Thoracic aorta (tissue), 2 donors: ENCODE measurements at regions not wholly inside any gene's neighbourhood (a gene's known extent, or its start where the extent isn't known, plus 50 kb on each side); places are given as distances from the start of the nearest gene placed in this dataset.

Experiments used
- ATAC-seq: fragments of 150-250 bp; one replicate; pipeline ENCODE4 v1.8.0; 2017; ENCODE audit warnings: low read depth; ENCODE audit not compliant: insufficient number of reproducible peaks, low FRiP score
- DNase-seq: peaks from one replicate; pipeline ENCODE4 v3.0.0-alpha.2; 2020; ENCODE audit warnings: low spot score
- H3K27ac ChIP-seq, 2 donors: fragments of 200-600 bp; sonication (generic); 1 replicate in 1 of 2; 2 replicates in 1 of 2; pipeline ENCODE4 v1.5.1; 2016; ENCODE audit warnings: mild to moderate bottlenecking in 2 of 2, moderate library complexity in 2 of 2
- H3K27me3 ChIP-seq: fragments of 200-600 bp; sonication (generic); replicated peaks from 2 replicates; pipeline ENCODE4 v1.6.0; 2016; ENCODE audit warnings: mild to moderate bottlenecking; ENCODE audit not compliant: insufficient read depth
- H3K36me3 ChIP-seq: fragments of 200-600 bp; sonication (generic); one replicate; pipeline ENCODE4 v1.5.1; 2016
- H3K4me1 ChIP-seq, 2 donors: fragments of 200-600 bp; sonication (generic); 1 replicate in 1 of 2; 2 replicates in 1 of 2; pipeline versions ENCODE4 v1.5.1 to v1.6.0; 2016; ENCODE audit warnings: low read depth in 2 of 2, mild to moderate bottlenecking in 1 of 2; ENCODE audit not compliant: control insufficient read depth in 1 of 2
- H3K4me3 ChIP-seq: fragments of 200-600 bp; sonication (generic); 2 replicates; pipeline ENCODE4 v1.5.1; 2016; ENCODE audit warnings: mild to moderate bottlenecking
- H3K9me3 ChIP-seq: fragments of 200-600 bp; sonication (generic); 2 replicates; pipeline ENCODE4 v1.5.1; 2016
- CTCF ChIP-seq: fragments of 200-600 bp; sonication (generic); IDR thresholded peaks from one replicate; pipeline ENCODE4 v1.5.1; 2019; ENCODE audit warnings: antibody characterized with exemption

GRCh38 chr13:80486402-80486801, 145.5 kb upstream of the SPRY2 start:
- H3K4me3 ChIP-seq = no peak overlapping the region
- ATAC-seq = no peak
- no peaks in the 10 kb centered on the region for H3K27me3 ChIP-seq
- no peak overlapping the region for H3K27ac ChIP-seq
- no peak for TF ChIP-seq CTCF
- no peaks in the 10 kb centered on the region for H3K36me3 ChIP-seq
- DNase-seq = no peak
- no peaks in the 10 kb centered on the region for H3K9me3 ChIP-seq
- H3K4me1 ChIP-seq = no peaks in the 10 kb centered on the region

DNA sequence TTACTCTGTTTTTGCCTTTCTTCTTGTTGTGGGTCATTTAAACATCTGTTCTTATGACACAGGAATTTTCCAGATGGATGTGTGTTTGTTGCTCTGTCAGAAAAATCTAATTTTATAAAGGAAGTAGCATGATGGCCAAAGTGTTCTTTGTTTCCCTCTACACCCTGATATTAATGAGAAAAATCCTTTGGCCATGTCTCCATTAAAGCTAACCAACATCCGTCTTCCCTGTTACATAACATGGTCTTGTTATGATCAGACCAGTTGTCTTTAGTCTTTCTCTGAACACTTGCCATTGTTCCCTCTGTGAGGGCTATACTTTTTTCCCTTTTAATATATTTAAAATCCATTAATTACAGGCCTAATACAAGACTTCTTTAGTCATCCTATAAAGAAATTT, 142.2 kb upstream of the SPRY2 start:
- no peak overlapping the region for H3K4me3 ChIP-seq
- H3K36me3 ChIP-seq = no peaks in the 10 kb centered on the region
- no peaks in the 10 kb centered on the region for H3K27me3 ChIP-seq
- no peaks in the 10 kb centered on the region for H3K9me3 ChIP-seq
- DNase-seq (no peak), ATAC-seq (no peak)
- no peak for TF ChIP-seq CTCF
- no peaks in the 10 kb centered on the region for H3K4me1 ChIP-seq
- H3K27ac ChIP-seq = no peak overlapping the region

- no peak for TF ChIP-seq CTCF
- ATAC-seq = no peak
- DNase-seq = no peak
- Histone ChIP-seq H3K36me3 (no peaks in the 10 kb centered on the region), H3K27ac (no peak overlapping the region), H3K9me3 (no peaks in the 10 kb centered on the region), H3K27me3 (no peaks in the 10 kb centered on the region), H3K4me1 (no peaks in the 10 kb centered on the region), H3K4me3 (no peak overlapping the region)
Observed at GRCh38 chr13:80481588-80481987, 140.7 kb upstream of the SPRY2 start.

DNA sequence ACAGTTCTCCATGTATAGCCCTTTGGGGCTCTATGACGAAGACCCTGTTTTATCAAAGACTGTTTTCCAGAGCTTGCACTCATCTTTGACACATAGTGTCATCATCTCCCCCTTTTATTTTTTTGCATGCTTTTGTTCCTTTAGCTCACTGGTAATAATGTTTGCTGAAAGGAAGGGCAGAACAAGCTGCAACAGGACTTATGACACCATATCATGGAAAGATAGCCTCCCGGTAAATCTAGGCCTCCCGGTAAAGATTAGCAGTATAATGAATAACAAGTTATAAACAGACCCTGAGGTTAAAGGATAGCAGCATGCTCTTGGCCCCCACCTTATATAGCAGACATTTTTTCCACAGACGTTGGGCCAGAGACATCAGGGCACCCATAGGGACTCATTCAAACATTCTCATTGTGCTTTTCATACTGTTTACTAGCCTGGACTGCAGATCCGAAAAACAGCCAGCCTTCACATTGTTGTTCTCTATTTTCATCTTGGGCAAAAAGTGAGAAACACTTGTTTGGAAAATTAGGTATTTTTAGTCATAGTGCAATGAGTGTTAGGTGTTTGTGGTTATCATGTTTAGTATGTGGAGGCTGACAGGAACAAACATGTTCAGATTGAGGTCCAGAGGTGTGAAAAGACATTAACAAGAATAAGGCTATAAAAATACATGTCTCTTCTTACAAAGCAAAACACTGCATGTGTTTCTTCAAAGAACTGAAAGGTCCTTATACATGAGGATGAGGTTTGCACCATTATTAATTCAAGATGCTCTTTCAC, 136.9 kb upstream of the SPRY2 start:
- Histone ChIP-seq H3K27ac (no peak overlapping the region), H3K27me3 (no peaks in the 10 kb centered on the region), H3K4me3 (no peak overlapping the region), H3K36me3 (no peaks in the 10 kb centered on the region), H3K4me1 (no peaks in the 10 kb centered on the region), H3K9me3 (no peaks in the 10 kb centered on the region)
- ATAC-seq (no peak), DNase-seq (no peak)
- TF ChIP-seq CTCF = no peak

DNA sequence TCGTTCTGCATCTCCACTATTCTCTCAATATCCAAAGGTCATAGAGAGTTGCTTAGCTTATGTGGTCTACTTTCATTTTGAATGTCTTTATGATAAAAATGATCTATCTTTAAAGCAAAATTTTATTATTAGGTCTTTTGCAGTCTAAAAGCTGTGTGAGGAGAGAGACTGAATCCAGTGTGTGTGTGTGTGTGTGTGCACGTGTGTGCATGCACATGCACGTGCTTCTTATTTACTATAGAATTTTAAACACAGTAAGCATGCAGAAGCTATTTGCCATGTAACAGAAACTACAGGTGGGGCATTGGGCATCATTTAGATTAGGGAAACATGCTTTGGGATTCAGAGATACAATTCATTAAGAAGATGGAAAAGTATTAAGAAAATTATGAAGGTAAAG, 136.0 kb upstream of the SPRY2 start:
- no peaks in the 10 kb centered on the region for H3K27me3 ChIP-seq
- no peak for DNase-seq
- no peak overlapping the region for H3K27ac ChIP-seq
- no peaks in the 10 kb centered on the region for H3K9me3 ChIP-seq
- no peak for ATAC-seq
- H3K36me3 ChIP-seq = no peaks in the 10 kb centered on the region
- TF ChIP-seq CTCF = no peak
- no peak overlapping the region for H3K4me3 ChIP-seq
- H3K4me1 ChIP-seq = no peaks in the 10 kb centered on the region
